ENCODE measurements at regions not wholly inside any gene's neighbourhood (a gene's known extent, or its start where the extent isn't known, plus 50 kb on each side); places are given as distances from the start of the nearest gene placed in this dataset.

DNA sequence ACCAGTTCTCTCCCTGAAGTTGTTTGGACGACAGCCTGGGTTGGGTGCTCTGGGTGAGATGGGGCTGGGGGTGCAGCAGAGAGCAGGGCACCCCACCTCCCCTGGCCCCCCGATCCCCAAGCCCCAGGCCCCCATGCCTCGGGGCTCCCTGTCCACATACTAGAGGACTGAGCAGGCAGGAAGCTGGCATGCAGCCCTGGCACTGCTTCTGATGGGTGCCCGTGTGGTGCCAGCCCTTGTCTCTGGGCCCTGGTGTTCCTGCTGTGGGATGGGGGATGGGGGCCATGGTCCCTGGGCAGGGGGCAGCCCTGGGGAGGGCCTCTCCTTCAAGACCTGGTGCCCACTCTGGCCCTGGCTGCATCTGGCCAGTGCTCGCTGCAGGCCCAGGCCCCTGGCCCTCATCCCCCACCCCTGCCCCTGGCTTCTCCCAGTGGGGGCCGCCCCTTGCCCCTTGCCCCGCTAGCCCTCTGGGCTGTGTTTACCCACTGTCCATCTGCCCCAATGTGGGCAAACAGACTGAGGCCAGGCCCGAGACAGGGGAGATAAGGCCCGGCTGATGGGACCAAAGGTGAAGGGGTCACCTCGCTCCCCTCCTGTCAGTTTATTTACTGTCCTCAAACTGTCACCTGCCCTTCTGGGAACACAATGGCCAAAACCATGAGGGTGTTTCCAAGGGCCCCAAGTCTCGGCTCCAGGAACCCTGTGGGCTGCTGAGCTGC lies 67.3 kb upstream of the RXRA start:
- no peak overlapping the region for H3K27ac ChIP-seq
- TF ChIP-seq, protein P1, sequence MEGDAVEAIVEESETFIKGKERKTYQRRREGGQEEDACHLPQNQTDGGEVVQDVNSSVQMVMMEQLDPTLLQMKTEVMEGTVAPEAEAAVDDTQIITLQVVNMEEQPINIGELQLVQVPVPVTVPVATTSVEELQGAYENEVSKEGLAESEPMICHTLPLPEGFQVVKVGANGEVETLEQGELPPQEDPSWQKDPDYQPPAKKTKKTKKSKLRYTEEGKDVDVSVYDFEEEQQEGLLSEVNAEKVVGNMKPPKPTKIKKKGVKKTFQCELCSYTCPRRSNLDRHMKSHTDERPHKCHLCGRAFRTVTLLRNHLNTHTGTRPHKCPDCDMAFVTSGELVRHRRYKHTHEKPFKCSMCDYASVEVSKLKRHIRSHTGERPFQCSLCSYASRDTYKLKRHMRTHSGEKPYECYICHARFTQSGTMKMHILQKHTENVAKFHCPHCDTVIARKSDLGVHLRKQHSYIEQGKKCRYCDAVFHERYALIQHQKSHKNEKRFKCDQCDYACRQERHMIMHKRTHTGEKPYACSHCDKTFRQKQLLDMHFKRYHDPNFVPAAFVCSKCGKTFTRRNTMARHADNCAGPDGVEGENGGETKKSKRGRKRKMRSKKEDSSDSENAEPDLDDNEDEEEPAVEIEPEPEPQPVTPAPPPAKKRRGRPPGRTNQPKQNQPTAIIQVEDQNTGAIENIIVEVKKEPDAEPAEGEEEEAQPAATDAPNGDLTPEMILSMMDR (conservative IDR thresholded peaks at IDR 0.05; ENCODE audit: low read depth): no peak
- no peak for DNase-seq (ENCODE audit: low spot score)
- POLR2A ChIA-PET (ENCODE audit: low non-redundant PET): no interaction called here
- CTCF ChIA-PET: interaction anchor here (0.5 kb wide), 1 partner anchor 539 kb away, joined by 3 read pairs; no protein-coding TSS in a partner anchor

DNA sequence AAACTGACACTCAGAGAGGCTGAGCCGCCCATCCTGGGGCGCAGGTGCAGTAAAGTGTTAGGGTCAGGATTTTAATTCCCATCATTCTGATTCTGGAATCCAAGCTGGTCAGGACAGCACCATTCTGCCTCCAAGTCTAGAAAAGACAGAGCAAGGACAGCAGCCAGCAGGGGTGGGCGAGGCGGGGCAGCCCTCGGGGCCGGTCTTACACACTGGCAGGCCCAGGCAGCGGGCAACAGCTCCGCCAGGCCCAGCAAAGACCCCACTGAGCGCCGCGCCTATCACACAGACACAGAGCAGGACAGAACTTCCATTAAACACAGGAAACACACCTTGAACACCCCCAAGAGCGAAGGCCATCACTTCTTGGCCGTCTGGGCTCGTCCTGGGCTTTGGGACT lies 66.5 kb upstream of the RXRA start:
- H3K27ac ChIP-seq: no peak overlapping the region
- POLR2A ChIA-PET (ENCODE audit: low non-redundant PET): no interaction called here
- TF ChIP-seq, protein P1 (conservative IDR thresholded peaks at IDR 0.05; ENCODE audit: low read depth): no peak
- CTCF ChIA-PET: no interaction called here
- DNase-seq (ENCODE audit: low spot score): no peak

- POLR2A ChIA-PET (ENCODE audit: low non-redundant PET): no interaction called here
- TF ChIP-seq, protein P1 (conservative IDR thresholded peaks at IDR 0.05; ENCODE audit: low read depth): no peak
- H3K27ac ChIP-seq: no peak overlapping the region
- CTCF ChIA-PET: no interaction called here
- DNase-seq (ENCODE audit: low spot score): no peak
Observed at GRCh38 chr9:134260801-134261200, 65.5 kb upstream of the RXRA start.

- DNase-seq (ENCODE audit: low spot score): no peak
- TF ChIP-seq, protein P1 (conservative IDR thresholded peaks at IDR 0.05; ENCODE audit: low read depth): no peak
- CTCF ChIA-PET: no interaction called here
- no peak overlapping the region for H3K27ac ChIP-seq
- POLR2A ChIA-PET (ENCODE audit: low non-redundant PET): no interaction called here
Observed at GRCh38 chr9:134262035-134262434, 64.2 kb upstream of the RXRA start.

- no peak for DNase-seq (ENCODE audit: low spot score)
- TF ChIP-seq, protein P1 (conservative IDR thresholded peaks at IDR 0.05; ENCODE audit: low read depth): no peak
- ChIA-PET CTCF (no interaction called here), POLR2A (ENCODE audit: low non-redundant PET) (no interaction called here)
- no peak overlapping the region for H3K27ac ChIP-seq
Observed at GRCh38 chr9:134263596-134263995, 62.7 kb upstream of the RXRA start.

DNA sequence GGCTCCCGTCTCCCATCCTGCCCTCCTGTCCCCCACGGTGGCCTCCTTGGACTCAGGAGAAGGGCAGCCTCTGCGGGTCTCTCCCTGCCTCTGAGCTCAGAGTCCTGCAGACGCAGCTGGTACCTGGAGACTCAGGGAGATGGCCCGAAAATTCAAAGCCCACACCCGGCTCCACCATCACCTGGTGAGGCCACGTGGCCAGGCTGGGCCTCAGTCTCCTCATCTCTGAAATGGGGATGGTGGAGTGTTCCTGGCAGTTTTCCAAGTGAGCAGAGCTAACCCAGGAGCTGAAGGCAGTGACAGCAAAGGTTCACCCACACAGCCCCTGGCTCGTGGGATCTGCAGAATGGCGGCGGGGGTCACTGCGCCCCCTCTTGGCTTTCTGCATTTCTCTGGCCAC lies 62.1 kb upstream of the RXRA start:
- CTCF ChIA-PET: interaction anchor here (1.0 kb wide), 1 partner anchor 93 kb away, joined by 3 read pairs; no protein-coding TSS in a partner anchor
- no peak overlapping the region for H3K27ac ChIP-seq
- DNase-seq (ENCODE audit: low spot score): no peak
- TF ChIP-seq, protein P1 (conservative IDR thresholded peaks at IDR 0.05; ENCODE audit: low read depth): no peak
- POLR2A ChIA-PET (ENCODE audit: low non-redundant PET): no interaction called here
